Muscle of leg (tissue), 3 donors: ENCODE measurements at regions not wholly inside any gene's neighbourhood (a gene's known extent, or its start where the extent isn't known, plus 50 kb on each side); places are given as distances from the start of the nearest gene placed in this dataset.
"Not testable (repeated sequence)": the region's sequence is repeated elsewhere in the genome, so short reads cannot be mapped to it uniquely, and the experiment has no call there.

ENCODE experiments used
- DNase-seq: peaks from one replicate; pipeline ENCODE4 v3.0.0; 2013
- H3K27ac ChIP-seq: one replicate; pipeline ENCODE4 v1.5.1; 2013; ENCODE audit warnings: mild to moderate bottlenecking, low read length, control low read depth
- H3K27me3 ChIP-seq: one replicate; pipeline ENCODE4 v1.6.1; 2013; ENCODE audit warnings: low read length; ENCODE audit not compliant: control insufficient read depth, insufficient read depth
- H3K36me3 ChIP-seq: one replicate; pipeline ENCODE4 v1.6.1; 2013; ENCODE audit warnings: low read length; ENCODE audit not compliant: control insufficient read depth, insufficient read depth
- H3K4me1 ChIP-seq: one replicate; pipeline ENCODE4 v1.6.1; 2013; ENCODE audit warnings: low read length; ENCODE audit not compliant: control insufficient read depth, insufficient read depth
- H3K4me3 ChIP-seq: one replicate; pipeline ENCODE4 v1.5.1; 2013; ENCODE audit warnings: low read length, control low read depth
- H3K9me3 ChIP-seq: replicated peaks from 2 replicates; pipeline ENCODE4 v1.6.1; 2013; ENCODE audit warnings: low read depth, low read length; ENCODE audit not compliant: control insufficient read depth
- WGBS: methylation state at CpG from one replicate; pipeline ENCODE4 v1.1.5; 2013; ENCODE audit warnings: missing lambda C conversion rate; ENCODE audit not compliant: insufficient coverage; 5-methylcytosine and 5-hydroxymethylcytosine counted together

DNA sequence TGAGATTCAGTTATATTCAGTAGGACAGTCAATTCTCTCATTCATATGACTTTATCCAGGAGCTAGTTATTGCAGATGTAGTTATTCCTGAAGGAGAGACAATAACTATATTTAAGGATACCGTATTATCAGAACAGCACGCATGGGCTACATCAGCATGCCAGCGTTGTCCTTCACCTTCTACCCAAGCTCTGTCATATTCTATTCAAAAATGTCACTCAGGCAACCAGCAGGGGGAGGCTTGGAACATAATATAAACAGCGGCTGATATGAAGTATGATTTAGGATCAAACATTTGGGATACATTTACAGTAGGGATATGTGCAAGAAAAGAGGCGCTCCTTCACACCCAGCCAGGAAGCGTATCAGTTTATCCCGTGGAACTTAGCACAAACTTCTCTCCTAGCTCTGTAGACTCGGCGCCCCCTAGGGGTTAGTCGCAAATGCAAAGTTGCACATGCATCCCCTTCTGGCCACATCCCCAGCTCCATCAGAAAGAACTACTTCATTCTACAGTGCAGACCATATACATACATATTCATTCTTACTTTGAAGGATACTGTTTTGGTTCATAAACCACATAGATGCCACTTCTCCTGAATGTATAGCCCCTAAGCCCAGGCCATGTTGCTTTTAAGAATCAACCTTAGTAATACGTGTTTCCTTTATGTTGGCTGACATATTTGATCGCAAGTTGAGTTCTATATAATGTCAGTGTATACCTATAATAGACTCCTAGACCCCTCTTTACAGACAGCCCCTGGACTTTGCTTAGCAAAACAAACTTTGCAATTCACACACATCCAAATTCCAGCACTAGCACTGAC lies 759.4 kb downstream of the ADCYAP1 start:
- H3K4me1 ChIP-seq = no peaks in the 10 kb centered on the region

GRCh38 chr18:1665079-1665478 lies 760.4 kb downstream of the ADCYAP1 start:
- Histone ChIP-seq H3K27me3 (no peaks in the 10 kb centered on the region), H3K27ac (no peak overlapping the region), H3K36me3 (no peaks in the 10 kb centered on the region), H3K4me1 (no peaks in the 10 kb centered on the region), H3K4me3 (no peak overlapping the region), H3K9me3 (no peaks in the 10 kb centered on the region)
- no CpG with 5 or more reads among the region's 1 CpG for WGBS
- no peak for DNase-seq

More for the DNA sequence above, 759.4 kb downstream of the ADCYAP1 start:
- WGBS = 31% methylated on average over 5 of the region's 12 CpGs
- H3K9me3 ChIP-seq = no peaks in the 10 kb centered on the region
- no peak overlapping the region for H3K4me3 ChIP-seq
- H3K27ac ChIP-seq = no peak overlapping the region
- H3K36me3 ChIP-seq = no peaks in the 10 kb centered on the region
- peak; percentile 30 for DNase-seq
- no peaks in the 10 kb centered on the region for H3K27me3 ChIP-seq

GRCh38 chr18:1668279-1668678 lies 763.6 kb downstream of the ADCYAP1 start:
- H3K27ac ChIP-seq = no peak overlapping the region
- H3K9me3 ChIP-seq = no peaks in the 10 kb centered on the region
- no peak for DNase-seq
- WGBS = no CpG with 5 or more reads among the region's 4 CpGs
- H3K27me3 ChIP-seq = no peaks in the 10 kb centered on the region
- no peak overlapping the region for H3K4me3 ChIP-seq
- no peaks in the 10 kb centered on the region for H3K4me1 ChIP-seq
- no peaks in the 10 kb centered on the region for H3K36me3 ChIP-seq

GRCh38 chr18:1671710-1672109 lies 767.0 kb downstream of the ADCYAP1 start:
- H3K4me1 ChIP-seq, H3K27me3 ChIP-seq, DNase-seq, H3K27ac ChIP-seq, H3K9me3 ChIP-seq, H3K36me3 ChIP-seq, H3K4me3 ChIP-seq: not testable (repeated sequence)
- WGBS = no CpG with 5 or more reads among the region's 2 CpGs

DNA sequence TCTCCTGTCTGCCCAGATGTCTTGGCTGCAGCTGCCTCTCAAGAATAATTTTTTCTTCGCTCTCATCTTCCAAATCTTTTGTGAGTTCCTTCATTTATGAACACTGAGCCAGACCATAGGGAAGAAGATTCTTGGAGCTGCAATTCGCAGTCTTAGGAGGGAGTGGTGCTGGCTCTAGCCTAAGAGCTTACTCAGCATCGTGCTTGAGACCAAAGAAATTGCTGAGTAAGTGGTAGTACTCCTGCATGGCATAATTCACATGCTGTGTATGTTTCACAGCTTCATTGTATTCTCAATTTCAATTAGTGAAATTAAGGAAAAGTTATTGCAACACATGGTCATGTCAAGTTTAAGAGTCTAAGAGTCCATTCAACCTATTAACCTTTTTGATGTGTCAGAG lies 771.7 kb downstream of the ADCYAP1 start:
- DNase-seq = peak; percentile 49
- Histone ChIP-seq H3K4me1 (no peaks in the 10 kb centered on the region), H3K4me3 (no peak overlapping the region), H3K36me3 (no peaks in the 10 kb centered on the region), H3K27ac (no peak overlapping the region), H3K27me3 (no peaks in the 10 kb centered on the region), H3K9me3 (no peaks in the 10 kb centered on the region)
- 57% methylated on average over 1 of the region's 3 CpGs for WGBS

- Histone ChIP-seq H3K27me3 (no peaks in the 10 kb centered on the region), H3K27ac (no peak overlapping the region), H3K9me3 (no peaks in the 10 kb centered on the region), H3K4me3 (no peak overlapping the region), H3K4me1 (no peaks in the 10 kb centered on the region), H3K36me3 (no peaks in the 10 kb centered on the region)
- whole genome bisulfite sequencing = no CpG with 5 or more reads among the region's 1 CpG
- no peak for DNase-seq
These were observed 775.4 kb downstream of the ADCYAP1 start for GRCh38 chr18:1680108-1680507.

- DNase-seq = no peak
- no peaks in the 10 kb centered on the region for H3K4me1 ChIP-seq
- 100% methylated on average over 1 of the region's 2 CpGs for WGBS
These were observed 787.2 kb downstream of the ADCYAP1 start for GRCh38 chr18:1691863-1692262.

DNA sequence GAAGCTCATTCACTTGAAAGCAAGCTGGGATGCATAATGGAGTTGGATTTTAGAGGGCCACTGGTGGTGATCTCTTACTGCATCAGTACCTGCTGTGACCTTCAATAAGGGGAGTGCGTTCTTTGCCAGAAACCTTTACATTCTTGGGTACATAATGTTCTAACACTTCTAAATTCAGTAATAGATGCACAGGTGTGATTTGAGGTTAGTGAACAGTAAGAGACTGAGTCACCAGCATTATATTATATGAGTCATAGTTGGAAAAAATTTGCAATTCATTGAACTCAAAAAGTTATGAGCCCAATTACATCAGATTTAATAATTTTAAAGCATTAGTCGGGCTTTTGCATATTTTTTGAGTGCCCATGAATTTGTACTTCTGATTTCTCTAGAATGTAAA lies 803.3 kb downstream of the ADCYAP1 start:
- Histone ChIP-seq H3K9me3 (no peaks in the 10 kb centered on the region), H3K36me3 (no peaks in the 10 kb centered on the region)
- WGBS = no CpG with 5 or more reads among the region's 2 CpGs

More at GRCh38 chr18:1691863-1692262, 787.2 kb downstream of the ADCYAP1 start:
- Histone ChIP-seq H3K36me3 (no peaks in the 10 kb centered on the region), H3K4me3 (no peak overlapping the region), H3K9me3 (no peaks in the 10 kb centered on the region), H3K27me3 (no peaks in the 10 kb centered on the region), H3K27ac (no peak overlapping the region)

GRCh38 chr18:1710114-1710513 lies 805.4 kb downstream of the ADCYAP1 start:
- Histone ChIP-seq H3K27me3 (no peaks in the 10 kb centered on the region), H3K4me1 (no peaks in the 10 kb centered on the region), H3K9me3 (no peaks in the 10 kb centered on the region), H3K27ac (no peak overlapping the region), H3K36me3 (no peaks in the 10 kb centered on the region), H3K4me3 (no peak overlapping the region)
- no peak for DNase-seq
- no CpG with 5 or more reads among the region's 3 CpGs for WGBS

More for the DNA sequence above, 803.3 kb downstream of the ADCYAP1 start:
- Histone ChIP-seq H3K4me3 (no peak overlapping the region), H3K4me1 (no peaks in the 10 kb centered on the region), H3K27ac (no peak overlapping the region), H3K27me3 (no peaks in the 10 kb centered on the region)
- DNase-seq = peak; percentile 2

- Histone ChIP-seq H3K4me1 (no peaks in the 10 kb centered on the region), H3K36me3 (no peaks in the 10 kb centered on the region), H3K9me3 (no peaks in the 10 kb centered on the region), H3K4me3 (no peak overlapping the region), H3K27ac (no peak overlapping the region), H3K27me3 (no peaks in the 10 kb centered on the region)
- WGBS = 93% methylated on average over 2 of the region's 3 CpGs
- no peak for DNase-seq
These were observed 827.5 kb downstream of the ADCYAP1 start for GRCh38 chr18:1732143-1732542.

DNA sequence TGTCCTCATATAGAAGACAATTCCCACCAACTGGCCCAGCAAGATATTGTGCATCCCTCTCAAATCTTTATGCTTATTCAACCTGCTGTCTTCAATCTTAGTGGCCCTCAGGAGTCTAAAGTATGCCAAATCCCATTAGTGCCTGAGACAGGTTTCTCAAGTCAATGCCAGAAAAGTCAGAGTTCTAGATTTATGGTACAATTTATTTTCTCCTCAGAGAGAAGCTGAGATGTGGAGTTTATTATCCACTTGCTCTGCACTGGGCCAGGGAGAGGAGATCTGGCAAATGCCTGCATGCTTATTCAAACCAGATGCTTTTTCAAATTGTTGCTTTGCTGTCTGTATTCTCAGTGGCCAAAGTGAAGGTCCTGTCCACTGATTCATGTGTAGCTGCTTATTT lies 825.2 kb downstream of the METTL4 start:
- Histone ChIP-seq H3K36me3 (no peaks in the 10 kb centered on the region), H3K4me1 (no peaks in the 10 kb centered on the region), H3K27me3 (no peaks in the 10 kb centered on the region), H3K4me3 (no peak overlapping the region), H3K9me3 (no peaks in the 10 kb centered on the region), H3K27ac (no peak overlapping the region)
- peak; percentile 68 for DNase-seq
